Neutrophil (primary cell): ENCODE measurements at regions not wholly inside any gene's neighbourhood (a gene's known extent, or its start where the extent isn't known, plus 50 kb on each side); places are given as distances from the start of the nearest gene placed in this dataset.

Experiments
- H3K27ac ChIP-seq: fragments of 200-600 bp; sonication (generic); 2 replicates; pipeline ENCODE4 v1.5.1; 2016; ENCODE audit warnings: mild to moderate bottlenecking, moderate library complexity
- H3K27me3 ChIP-seq: fragments of 200-600 bp; sonication (generic); 2 replicates; pipeline ENCODE4 v1.6.0; 2016; ENCODE audit warnings: mild to moderate bottlenecking
- H3K36me3 ChIP-seq: fragments of 200-600 bp; sonication (generic); 2 replicates; pipeline ENCODE4 v1.5.1; 2017
- H3K4me1 ChIP-seq, 2 experiments: fragments of 200-600 bp in 1 of 2; sonication (generic) in 1 of 2; 1 replicate in 1 of 2; 2 replicates in 1 of 2; pipeline versions ENCODE4 v1.5.1 to v1.6.1; 2013 to 2016; ENCODE audit warnings: low read depth in 1 of 2, low read length in 1 of 2, mild to moderate bottlenecking in 1 of 2, moderate library complexity in 1 of 2; ENCODE audit not compliant: control insufficient read depth in 1 of 2, insufficient read depth in 1 of 2
- H3K4me3 ChIP-seq, 2 experiments: fragments of 200-600 bp in 1 of 2; sonication (generic) in 1 of 2; 1 replicate in 1 of 2; 2 replicates in 1 of 2; pipeline ENCODE4 v1.5.1; 2013 to 2016; ENCODE audit warnings: low read depth in 1 of 2, low read length in 1 of 2, mild to moderate bottlenecking in 1 of 2, moderate library complexity in 1 of 2
- H3K9me3 ChIP-seq: fragments of 200-600 bp; sonication (generic); 2 replicates; pipeline ENCODE4 v1.5.1; 2016
- CTCF ChIP-seq: fragments of 200-600 bp; sonication (generic); IDR thresholded peaks from 2 replicates; pipeline ENCODE4 v1.5.1; 2016; ENCODE audit warnings: antibody characterized with exemption

- no peaks in the 10 kb centered on the region for H3K4me1 ChIP-seq
- no peaks in the 10 kb centered on the region for H3K9me3 ChIP-seq
- no peaks in the 10 kb centered on the region for H3K27me3 ChIP-seq
- no peak for TF ChIP-seq CTCF
- no peak overlapping the region for H3K4me3 ChIP-seq
- no peaks in the 10 kb centered on the region for H3K36me3 ChIP-seq
- no peak overlapping the region for H3K27ac ChIP-seq
Measured at GRCh38 chr3:73733746-73734145, 109.0 kb upstream of the PDZRN3 start.

GRCh38 chr3:73729969-73730440 is 105.3 kb upstream of the PDZRN3 start:
- Histone ChIP-seq H3K9me3 (no peaks in the 10 kb centered on the region), H3K27me3 (no peaks in the 10 kb centered on the region), H3K4me3 (no peak overlapping the region), H3K4me1 (no peaks in the 10 kb centered on the region), H3K27ac (no peak overlapping the region), H3K36me3 (no peaks in the 10 kb centered on the region)
- TF ChIP-seq CTCF = no peak

GRCh38 chr3:73727854-73728253 is 103.1 kb upstream of the PDZRN3 start:
- no peak overlapping the region for H3K27ac ChIP-seq
- H3K9me3 ChIP-seq = no peaks in the 10 kb centered on the region
- no peak for TF ChIP-seq CTCF
- H3K36me3 ChIP-seq = no peaks in the 10 kb centered on the region
- no peaks in the 10 kb centered on the region for H3K27me3 ChIP-seq
- no peaks in the 10 kb centered on the region for H3K4me1 ChIP-seq
- H3K4me3 ChIP-seq = no peak overlapping the region

- TF ChIP-seq CTCF = no peak
- Histone ChIP-seq H3K4me3 (no peak overlapping the region), H3K4me1 (no peaks in the 10 kb centered on the region), H3K27me3 (no peaks in the 10 kb centered on the region), H3K27ac (no peak overlapping the region), H3K9me3 (no peaks in the 10 kb centered on the region), H3K36me3 (no peaks in the 10 kb centered on the region)
Measured at GRCh38 chr3:73727117-73727821, 102.5 kb upstream of the PDZRN3 start.

- H3K36me3 ChIP-seq = no peaks in the 10 kb centered on the region
- H3K9me3 ChIP-seq = peaks cover 1% of the 10 kb centered on the region
- H3K4me1 ChIP-seq = no peaks in the 10 kb centered on the region
- H3K4me3 ChIP-seq = no peak overlapping the region
- H3K27ac ChIP-seq = no peak overlapping the region
- H3K27me3 ChIP-seq = no peaks in the 10 kb centered on the region
- no peak for TF ChIP-seq CTCF
Measured at GRCh38 chr3:73723596-73723995, 98.9 kb upstream of the PDZRN3 start.
